SK-N-SH treated with all-trans-retinoic acid at 6 μM for 48 hours (cell line): ENCODE measurements at regions not wholly inside any gene's neighbourhood (a gene's known extent, or its start where the extent isn't known, plus 50 kb on each side); places are given as distances from the start of the nearest gene placed in this dataset.

ENCODE experiments used
- ATAC-seq: fragments of 200-7000 bp; cut with Tn5 transposase; 3 replicates; pipeline ENCODE4 v1.9.1; 2020; ENCODE audit warnings: mild to moderate bottlenecking, moderate library complexity
- ARNTL ChIP-seq: fragments of 450-650 bp; formaldehyde crosslinking; IDR thresholded peaks from 2 replicates; pipeline ENCODE4 v1.5.0; 2020; ENCODE audit warnings: low read depth, mild to moderate bottlenecking, moderate library complexity, borderline replicate concordance
- BACH2 ChIP-seq: fragments of 250-450 bp; sonication (Bioruptor Pico); IDR thresholded peaks from 2 replicates; pipeline ENCODE4 v1.9.0; 2021; ENCODE audit warnings: mild to moderate bottlenecking, borderline replicate concordance
- CSRNP3 ChIP-seq: fragments of 250-450 bp; sonication (Bioruptor Pico); IDR thresholded peaks from 2 replicates; pipeline ENCODE4 v1.5.1; 2021; ENCODE audit warnings: mild to moderate bottlenecking, moderate library complexity
- ESRRG ChIP-seq: fragments of 250-450 bp; sonication (Bioruptor Pico); IDR thresholded peaks from 2 replicates; pipeline ENCODE4 v1.6.1; 2021; ENCODE audit warnings: mild to moderate bottlenecking
- GLIS3 ChIP-seq: fragments of 250-450 bp; sonication (Bioruptor Pico); IDR thresholded peaks from 2 replicates; pipeline ENCODE4 v1.5.0; 2020; ENCODE audit warnings: mild to moderate bottlenecking, moderate library complexity
- ISL1 ChIP-seq: fragments of 250-450 bp; sonication (Bioruptor Pico); IDR thresholded peaks from 2 replicates; pipeline ENCODE4 v2.1.2; 2022; ENCODE audit warnings: mild to moderate bottlenecking, moderate library complexity
- OSR1 ChIP-seq: fragments of 250-450 bp; sonication (Bioruptor Pico); IDR thresholded peaks from 2 replicates; pipeline ENCODE4 v1.8.0; 2022; ENCODE audit warnings: moderate library complexity, mild to moderate bottlenecking, inconsistent platforms
- POU6F1 ChIP-seq: fragments of 250-450 bp; sonication (Bioruptor Pico); IDR thresholded peaks from 2 replicates; pipeline ENCODE4 v1.8.0; 2021; ENCODE audit warnings: low read depth, mild to moderate bottlenecking, moderate library complexity, borderline replicate concordance
- PPARA ChIP-seq: fragments of 250-450 bp; sonication (Bioruptor Pico); IDR thresholded peaks from 2 replicates; pipeline ENCODE4 v1.5.0; 2020; ENCODE audit warnings: mild to moderate bottlenecking, borderline replicate concordance
- RARB ChIP-seq: fragments of 250-450 bp; sonication (Bioruptor Pico); IDR thresholded peaks from 2 replicates; pipeline ENCODE4 v1.8.0; 2021; ENCODE audit warnings: mild to moderate bottlenecking, moderate library complexity
- SNAI2 ChIP-seq: fragments of 250-450 bp; sonication (Bioruptor Pico); IDR thresholded peaks from 2 replicates; pipeline ENCODE4 v1.5.0; 2020; ENCODE audit warnings: mild to moderate bottlenecking, moderate library complexity
- TCF4 ChIP-seq: fragments of 250-450 bp; sonication (Bioruptor Pico); IDR thresholded peaks from 2 replicates; pipeline ENCODE4 v1.8.0; 2021; ENCODE audit warnings: mild to moderate bottlenecking, moderate library complexity, borderline replicate concordance
- ZC3H10 ChIP-seq: fragments of 250-450 bp; sonication (Bioruptor Pico); IDR thresholded peaks from 2 replicates; pipeline ENCODE4 v1.5.1; 2021; ENCODE audit warnings: mild to moderate bottlenecking, moderate library complexity
- ZFP3 ChIP-seq: fragments of 250-450 bp; sonication (Bioruptor Pico); IDR thresholded peaks from 2 replicates; pipeline ENCODE4 v1.5.0; 2020; ENCODE audit warnings: mild to moderate bottlenecking, moderate library complexity
- ZFP30 ChIP-seq: fragments of 450-650 bp; formaldehyde crosslinking; IDR thresholded peaks from 2 replicates; pipeline ENCODE4 v1.5.0; 2022; ENCODE audit warnings: mild to moderate bottlenecking, moderate library complexity
- ZNF565 ChIP-seq: fragments of 450-650 bp; formaldehyde crosslinking; conservative IDR thresholded peaks from 2 replicates; pipeline ENCODE4 v1.5.0; 2020; ENCODE audit warnings: low read depth, mild to moderate bottlenecking, moderate library complexity
- ZNF8 ChIP-seq: fragments of 450-650 bp; formaldehyde crosslinking; IDR thresholded peaks from 2 replicates; pipeline ENCODE4 v1.5.0; 2020; ENCODE audit warnings: mild to moderate bottlenecking, moderate library complexity
- TF ChIP-seq, protein P1 (sequence below): fragments of 250-450 bp; sonication (Bioruptor Pico); IDR thresholded peaks from 2 replicates; pipeline ENCODE4 v1.8.0; 2020; ENCODE audit warnings: mild to moderate bottlenecking, moderate library complexity, borderline replicate concordance

DNA sequence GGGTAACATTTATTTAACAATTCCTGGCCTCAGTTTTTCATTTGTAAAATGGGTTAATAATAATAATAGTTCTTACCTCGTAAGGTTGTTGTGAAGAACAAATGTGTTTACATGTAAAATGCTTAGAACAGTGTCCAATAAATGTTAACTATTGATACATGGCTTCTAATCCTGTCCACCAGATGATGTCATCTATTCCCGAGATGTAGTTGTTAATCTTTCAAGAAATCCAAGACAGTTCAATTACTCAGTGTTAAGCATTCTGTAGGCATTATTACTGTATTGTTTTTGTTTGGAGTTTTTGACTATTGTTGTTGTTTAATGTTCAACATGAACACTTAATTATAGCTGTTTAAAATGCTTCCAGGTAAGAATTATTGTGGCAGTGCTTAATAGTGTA is 131.0 kb upstream of the FNDC3A start (continued):
- TF ChIP-seq ZFP30 (CRISPR knock-in tag): no peak
- TF ChIP-seq POU6F1 (CRISPR knock-in tag): no peak
- TF ChIP-seq TCF4 (CRISPR knock-in tag): no peak
- TF ChIP-seq OSR1 (CRISPR knock-in tag): no peak
- TF ChIP-seq ISL1 (CRISPR knock-in tag): no peak
- no peak for TF ChIP-seq ZNF565 (CRISPR knock-in tag)

DNA sequence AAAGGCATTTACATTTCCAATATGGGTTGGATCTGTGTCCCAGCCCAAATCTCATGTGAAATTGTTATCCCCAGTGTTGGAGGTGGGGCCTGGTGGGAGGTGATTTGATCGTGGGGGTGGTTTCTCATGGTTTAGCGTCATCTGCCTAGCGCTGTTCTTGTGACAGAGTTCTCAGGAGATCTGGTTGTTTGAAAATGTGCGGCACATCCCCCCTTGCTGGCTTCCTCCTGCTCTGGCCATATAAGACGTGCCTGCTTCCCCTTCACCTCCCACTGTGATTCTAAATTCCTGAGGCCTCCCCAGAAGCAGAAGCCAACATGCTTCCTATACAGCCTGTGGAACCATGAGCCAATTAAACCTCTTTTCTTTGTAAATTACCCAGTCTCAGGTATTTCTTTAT is 126.2 kb upstream of the FNDC3A start:
- no peak for ATAC-seq
- TF ChIP-seq SNAI2 (no peak), PPARA (CRISPR knock-in tag) (no peak), GLIS3 (CRISPR knock-in tag) (no peak)

GRCh38 chr13:48851707-48852106 is 124.0 kb upstream of the FNDC3A start:
- no peak for ATAC-seq
- no peak for TF ChIP-seq ZC3H10 (CRISPR knock-in tag)
- TF ChIP-seq GLIS3 (CRISPR knock-in tag): no peak
- no peak for TF ChIP-seq ARNTL
- TF ChIP-seq TCF4 (CRISPR knock-in tag): no peak
- no peak for TF ChIP-seq RARB (CRISPR knock-in tag)
- no peak for TF ChIP-seq ESRRG (CRISPR knock-in tag)

- ATAC-seq: no peak
- no peak for TF ChIP-seq ARNTL
- TF ChIP-seq ZNF8 (CRISPR knock-in tag): no peak
- TF ChIP-seq ISL1 (CRISPR knock-in tag): no peak
- TF ChIP-seq PPARA (CRISPR knock-in tag): no peak
These were observed 122.6 kb upstream of the FNDC3A start for GRCh38 chr13:48852911-48853727.

GRCh38 chr13:48853728-48854102 is 122.0 kb upstream of the FNDC3A start:
- TF ChIP-seq POU6F1 (CRISPR knock-in tag) (no peak), ARNTL (no peak), ZFP3 (no peak), GLIS3 (CRISPR knock-in tag) (no peak), BACH2 (CRISPR knock-in tag) (no peak), ISL1 (CRISPR knock-in tag) (no peak), TCF4 (CRISPR knock-in tag) (no peak), CSRNP3 (CRISPR knock-in tag) (no peak), ZNF565 (CRISPR knock-in tag) (no peak)
- TF ChIP-seq, protein P1, sequence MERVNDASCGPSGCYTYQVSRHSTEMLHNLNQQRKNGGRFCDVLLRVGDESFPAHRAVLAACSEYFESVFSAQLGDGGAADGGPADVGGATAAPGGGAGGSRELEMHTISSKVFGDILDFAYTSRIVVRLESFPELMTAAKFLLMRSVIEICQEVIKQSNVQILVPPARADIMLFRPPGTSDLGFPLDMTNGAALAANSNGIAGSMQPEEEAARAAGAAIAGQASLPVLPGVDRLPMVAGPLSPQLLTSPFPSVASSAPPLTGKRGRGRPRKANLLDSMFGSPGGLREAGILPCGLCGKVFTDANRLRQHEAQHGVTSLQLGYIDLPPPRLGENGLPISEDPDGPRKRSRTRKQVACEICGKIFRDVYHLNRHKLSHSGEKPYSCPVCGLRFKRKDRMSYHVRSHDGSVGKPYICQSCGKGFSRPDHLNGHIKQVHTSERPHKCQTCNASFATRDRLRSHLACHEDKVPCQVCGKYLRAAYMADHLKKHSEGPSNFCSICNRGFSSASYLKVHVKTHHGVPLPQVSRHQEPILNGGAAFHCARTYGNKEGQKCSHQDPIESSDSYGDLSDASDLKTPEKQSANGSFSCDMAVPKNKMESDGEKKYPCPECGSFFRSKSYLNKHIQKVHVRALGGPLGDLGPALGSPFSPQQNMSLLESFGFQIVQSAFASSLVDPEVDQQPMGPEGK (CRISPR knock-in tag): no peak
- ATAC-seq: no peak
